ENCODE measurements at regions not wholly inside any gene's neighbourhood (a gene's known extent, or its start where the extent isn't known, plus 50 kb on each side); places are given as distances from the start of the nearest gene placed in this dataset.
A peak's percentile ranks its signal among the peaks of the same experiment; 100 is the strongest.

DNA sequence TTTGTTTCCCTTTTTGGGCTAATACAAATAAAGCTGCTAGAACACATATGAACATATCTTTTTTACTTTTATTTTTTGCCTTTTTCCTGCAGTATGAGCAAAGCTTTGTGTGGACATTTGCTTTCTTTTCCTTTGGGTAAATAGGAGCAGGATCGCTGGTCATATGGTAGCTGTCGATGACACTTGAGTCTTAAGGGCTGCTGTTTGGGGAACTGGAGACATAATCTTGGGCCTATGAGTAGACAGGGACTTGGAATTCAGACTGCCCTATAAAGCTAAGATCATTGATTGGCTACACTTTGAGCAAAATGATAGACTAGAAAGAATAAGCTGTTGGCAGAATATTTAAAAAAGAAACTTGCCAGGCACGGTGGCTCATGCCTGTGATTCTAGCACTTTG is 60.9 kb upstream of the ABL1 start:
- intact Hi-C loops (cut with micrococcal nuclease; ENCODE audit: unreplicated experiment): loop anchor here (5.0 kb wide), 2 partner anchors 168 to 273 kb away; no protein-coding TSS in a partner anchor
- POLR2A ChIA-PET (ENCODE audit: low non-redundant PET): no interaction called here
- CTCF ChIA-PET: no interaction called here

DNA sequence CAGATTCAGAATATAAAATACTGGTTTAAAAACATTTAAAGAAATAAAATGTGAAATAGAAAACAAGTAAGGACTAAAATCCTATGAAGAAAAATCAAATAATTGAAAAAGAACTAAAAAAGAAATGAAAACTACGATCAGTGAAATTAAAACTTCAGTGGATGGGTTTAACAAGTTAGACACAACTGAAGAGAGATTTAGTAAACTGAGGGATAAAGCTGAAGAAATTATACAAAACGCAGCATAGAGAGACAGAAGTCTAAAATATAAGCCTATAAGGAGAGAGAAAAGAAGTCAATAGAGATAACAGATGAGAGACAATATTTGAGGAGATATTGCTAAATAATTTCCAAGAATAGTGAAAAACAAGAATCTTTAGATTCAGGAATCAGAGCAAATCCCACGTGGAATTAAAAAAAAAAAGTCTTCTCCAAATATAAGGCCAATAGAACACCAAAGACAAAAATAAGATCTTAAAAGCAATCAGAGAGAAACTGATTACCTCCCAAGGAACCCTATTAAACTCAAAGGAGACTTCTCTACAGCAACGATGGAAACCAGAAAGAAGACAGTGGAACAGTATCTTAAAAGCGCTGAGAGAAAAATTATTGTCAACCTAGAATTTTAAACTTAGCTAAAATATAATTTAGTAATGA is 59.6 kb upstream of the ABL1 start:
- POLR2A ChIA-PET (ENCODE audit: low non-redundant PET): no interaction called here
- CTCF ChIA-PET: no interaction called here
- no TSS peak for BruUV-seq (replicated peaks)
- no peak overlapping the region for H3K4me3 ChIP-seq (ENCODE audit: low read depth, low read length, poor library complexity, severe bottlenecking)
- H3K4me1 ChIP-seq (ENCODE audit: insufficient read depth, low read length, poor library complexity, severe bottlenecking): peaks cover 22% of the 10 kb centered on the region
- no peaks in the 10 kb centered on the region for H3K27me3 ChIP-seq (replicated peaks; ENCODE audit: insufficient read depth, low read depth, low read length, poor library complexity)
- intact Hi-C loops (cut with micrococcal nuclease; ENCODE audit: unreplicated experiment): no loop called here
- TF ChIP-seq, protein P1, sequence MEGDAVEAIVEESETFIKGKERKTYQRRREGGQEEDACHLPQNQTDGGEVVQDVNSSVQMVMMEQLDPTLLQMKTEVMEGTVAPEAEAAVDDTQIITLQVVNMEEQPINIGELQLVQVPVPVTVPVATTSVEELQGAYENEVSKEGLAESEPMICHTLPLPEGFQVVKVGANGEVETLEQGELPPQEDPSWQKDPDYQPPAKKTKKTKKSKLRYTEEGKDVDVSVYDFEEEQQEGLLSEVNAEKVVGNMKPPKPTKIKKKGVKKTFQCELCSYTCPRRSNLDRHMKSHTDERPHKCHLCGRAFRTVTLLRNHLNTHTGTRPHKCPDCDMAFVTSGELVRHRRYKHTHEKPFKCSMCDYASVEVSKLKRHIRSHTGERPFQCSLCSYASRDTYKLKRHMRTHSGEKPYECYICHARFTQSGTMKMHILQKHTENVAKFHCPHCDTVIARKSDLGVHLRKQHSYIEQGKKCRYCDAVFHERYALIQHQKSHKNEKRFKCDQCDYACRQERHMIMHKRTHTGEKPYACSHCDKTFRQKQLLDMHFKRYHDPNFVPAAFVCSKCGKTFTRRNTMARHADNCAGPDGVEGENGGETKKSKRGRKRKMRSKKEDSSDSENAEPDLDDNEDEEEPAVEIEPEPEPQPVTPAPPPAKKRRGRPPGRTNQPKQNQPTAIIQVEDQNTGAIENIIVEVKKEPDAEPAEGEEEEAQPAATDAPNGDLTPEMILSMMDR (conservative IDR thresholded peaks at IDR 0.05; ENCODE audit: low read depth, low read length): no peak
- no peak for TF ChIP-seq EZH2 (IDR thresholded peaks at IDR 0.05; ENCODE audit: borderline replicate concordance, low read depth, low read length, poor library complexity, severe bottlenecking)
- H3K9me3 ChIP-seq (ENCODE audit: low read depth, low read length, poor library complexity, severe bottlenecking): peaks cover 17% of the 10 kb centered on the region
- H3K36me3 ChIP-seq (ENCODE audit: insufficient read depth, low read length, poor library complexity, severe bottlenecking): no peaks in the 10 kb centered on the region
- H3K27ac ChIP-seq (ENCODE audit: low read depth, low read length, poor library complexity, severe bottlenecking): no peak overlapping the region
- DNase-seq (ENCODE audit: low spot score): no peak

More for the DNA sequence above, 60.9 kb upstream of the ABL1 start:
- H3K27ac ChIP-seq (ENCODE audit: low read depth, low read length, poor library complexity, severe bottlenecking): no peak overlapping the region
- no peak for TF ChIP-seq EZH2 (IDR thresholded peaks at IDR 0.05; ENCODE audit: borderline replicate concordance, low read depth, low read length, poor library complexity, severe bottlenecking)
- TF ChIP-seq, protein P1 (conservative IDR thresholded peaks at IDR 0.05; ENCODE audit: low read depth, low read length): no peak
- no peak for DNase-seq (ENCODE audit: low spot score)
- H3K4me3 ChIP-seq (ENCODE audit: low read depth, low read length, poor library complexity, severe bottlenecking): no peak overlapping the region
- peaks cover 17% of the 10 kb centered on the region for H3K9me3 ChIP-seq (ENCODE audit: low read depth, low read length, poor library complexity, severe bottlenecking)
- no TSS peak for BruUV-seq (replicated peaks)
- no peaks in the 10 kb centered on the region for H3K36me3 ChIP-seq (ENCODE audit: insufficient read depth, low read length, poor library complexity, severe bottlenecking)
- H3K27me3 ChIP-seq (replicated peaks; ENCODE audit: insufficient read depth, low read depth, low read length, poor library complexity): no peaks in the 10 kb centered on the region
- peaks cover 9% of the 10 kb centered on the region for H3K4me1 ChIP-seq (ENCODE audit: insufficient read depth, low read length, poor library complexity, severe bottlenecking)

DNA sequence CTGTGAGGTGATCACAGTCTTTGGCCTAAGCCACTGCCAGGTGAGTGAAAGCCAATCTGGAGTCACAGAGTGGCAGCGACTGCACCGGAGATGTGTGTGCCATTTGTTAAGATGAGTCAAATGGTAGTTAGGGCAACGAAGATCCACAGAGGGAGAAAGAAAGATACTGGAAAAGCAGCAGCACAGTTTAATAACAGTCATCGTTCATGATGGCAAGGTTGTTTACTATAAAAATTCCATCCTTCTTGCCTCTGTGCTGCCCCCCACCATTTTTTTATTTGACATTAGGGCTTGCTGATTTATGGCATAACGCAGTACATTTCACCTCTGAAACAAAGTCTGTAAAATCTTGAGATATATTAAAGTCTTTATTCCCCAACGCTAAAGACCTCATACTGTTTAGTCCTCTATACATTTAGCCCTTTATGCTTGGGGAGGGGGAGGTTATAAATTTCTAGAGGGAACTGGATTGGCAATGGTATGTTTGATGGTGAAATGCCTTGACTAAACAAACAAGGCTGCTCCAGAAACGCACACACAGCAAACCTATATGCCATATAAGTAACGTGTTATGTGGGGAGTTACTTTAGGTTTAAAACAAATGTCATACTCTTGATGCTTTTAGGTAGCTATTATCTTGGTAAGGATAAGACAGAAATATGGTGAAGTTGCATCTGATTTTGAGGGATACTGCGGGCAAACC is 55.8 kb upstream of the ABL1 start:
- ChIA-PET POLR2A (ENCODE audit: low non-redundant PET) (no interaction called here), CTCF (no interaction called here)
- H3K4me1 ChIP-seq (ENCODE audit: insufficient read depth, low read length, poor library complexity, severe bottlenecking): peaks cover 41% of the 10 kb centered on the region
- no peak for DNase-seq (ENCODE audit: low spot score)
- H3K27ac ChIP-seq (ENCODE audit: low read depth, low read length, poor library complexity, severe bottlenecking): peak overlapping the region; percentile 84
- TF ChIP-seq EZH2 (IDR thresholded peaks at IDR 0.05; ENCODE audit: borderline replicate concordance, low read depth, low read length, poor library complexity, severe bottlenecking): no peak
- TF ChIP-seq, protein P1 (conservative IDR thresholded peaks at IDR 0.05; ENCODE audit: low read depth, low read length): no peak
- H3K4me3 ChIP-seq (ENCODE audit: low read depth, low read length, poor library complexity, severe bottlenecking): no peak overlapping the region
- H3K9me3 ChIP-seq (ENCODE audit: low read depth, low read length, poor library complexity, severe bottlenecking): peaks cover 17% of the 10 kb centered on the region
- BruUV-seq (replicated peaks): no TSS peak
- no peaks in the 10 kb centered on the region for H3K27me3 ChIP-seq (replicated peaks; ENCODE audit: insufficient read depth, low read depth, low read length, poor library complexity)
- intact Hi-C loops (cut with micrococcal nuclease; ENCODE audit: unreplicated experiment): no loop called here
- H3K36me3 ChIP-seq (ENCODE audit: insufficient read depth, low read length, poor library complexity, severe bottlenecking): no peaks in the 10 kb centered on the region

All from A673 (cell line).